ENCODE measurements at regions not wholly inside any gene's neighbourhood (a gene's known extent, or its start where the extent isn't known, plus 50 kb on each side); places are given as distances from the start of the nearest gene placed in this dataset.

DNA sequence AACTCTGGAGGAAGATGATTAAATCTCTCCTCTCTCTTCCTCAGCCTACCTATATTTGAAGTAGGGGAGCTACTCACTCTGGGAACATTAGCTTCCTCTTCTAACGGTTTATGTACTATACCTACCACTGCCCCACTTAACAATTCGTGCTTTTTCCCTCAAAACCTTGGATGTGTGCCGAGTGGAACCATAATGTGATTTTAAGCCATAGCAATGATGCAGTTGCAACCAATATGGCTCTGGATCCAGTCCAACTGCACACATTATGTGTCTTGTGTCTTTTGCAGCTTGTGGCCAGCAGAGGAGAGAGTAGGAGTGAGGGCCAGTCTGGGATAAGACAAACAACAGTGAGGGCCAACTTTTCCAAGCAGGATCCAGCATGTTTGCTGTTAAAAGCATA lies 170.7 kb downstream of the GATA3 start:
- no peak overlapping the region for H3K4me3 ChIP-seq
- ChIA-PET POLR2A (ENCODE audit: unreplicated experiment) (interaction anchor here (0.5 kb wide), 1 partner anchor 171 kb away, joined by 3 read pairs; the partner anchor contains the start of gene GATA3), CTCF (no interaction called here)
- no peaks in the 10 kb centered on the region for H3K9me3 ChIP-seq (ENCODE audit: insufficient read depth, low read depth)
- no peaks in the 10 kb centered on the region for H3K9me2 ChIP-seq (ENCODE audit: insufficient read depth)
- no peaks in the 10 kb centered on the region for H3K79me2 ChIP-seq (ENCODE audit: low read depth)
- DNase-seq = no peak
- intact Hi-C loops (cut with micrococcal nuclease; ENCODE audit: unreplicated experiment) = no loop called here
- H3K4me1 ChIP-seq (replicated peaks; ENCODE audit: insufficient read depth) = no peaks in the 10 kb centered on the region
- H3F3A ChIP-seq (ENCODE audit: insufficient read depth, low read depth) = no peaks in the 10 kb centered on the region
- H3K27ac ChIP-seq = no peak overlapping the region
- no peaks in the 10 kb centered on the region for H4K20me1 ChIP-seq (ENCODE audit: insufficient read depth)
- H3K4me2 ChIP-seq = no peak overlapping the region
- no peak overlapping the region for H2AFZ ChIP-seq
- no peak for TF ChIP-seq EZH2 (IDR thresholded peaks at IDR 0.05; ENCODE audit: low read depth)
- TF ChIP-seq, protein P1, sequence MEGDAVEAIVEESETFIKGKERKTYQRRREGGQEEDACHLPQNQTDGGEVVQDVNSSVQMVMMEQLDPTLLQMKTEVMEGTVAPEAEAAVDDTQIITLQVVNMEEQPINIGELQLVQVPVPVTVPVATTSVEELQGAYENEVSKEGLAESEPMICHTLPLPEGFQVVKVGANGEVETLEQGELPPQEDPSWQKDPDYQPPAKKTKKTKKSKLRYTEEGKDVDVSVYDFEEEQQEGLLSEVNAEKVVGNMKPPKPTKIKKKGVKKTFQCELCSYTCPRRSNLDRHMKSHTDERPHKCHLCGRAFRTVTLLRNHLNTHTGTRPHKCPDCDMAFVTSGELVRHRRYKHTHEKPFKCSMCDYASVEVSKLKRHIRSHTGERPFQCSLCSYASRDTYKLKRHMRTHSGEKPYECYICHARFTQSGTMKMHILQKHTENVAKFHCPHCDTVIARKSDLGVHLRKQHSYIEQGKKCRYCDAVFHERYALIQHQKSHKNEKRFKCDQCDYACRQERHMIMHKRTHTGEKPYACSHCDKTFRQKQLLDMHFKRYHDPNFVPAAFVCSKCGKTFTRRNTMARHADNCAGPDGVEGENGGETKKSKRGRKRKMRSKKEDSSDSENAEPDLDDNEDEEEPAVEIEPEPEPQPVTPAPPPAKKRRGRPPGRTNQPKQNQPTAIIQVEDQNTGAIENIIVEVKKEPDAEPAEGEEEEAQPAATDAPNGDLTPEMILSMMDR (conservative IDR thresholded peaks at IDR 0.05) = no peak
- H3K27me3 ChIP-seq (ENCODE audit: insufficient read depth, low read depth) = no peaks in the 10 kb centered on the region
- no TSS peak for BruUV-seq (replicated peaks)
- H3K36me3 ChIP-seq (ENCODE audit: low read depth) = no peaks in the 10 kb centered on the region

DNA sequence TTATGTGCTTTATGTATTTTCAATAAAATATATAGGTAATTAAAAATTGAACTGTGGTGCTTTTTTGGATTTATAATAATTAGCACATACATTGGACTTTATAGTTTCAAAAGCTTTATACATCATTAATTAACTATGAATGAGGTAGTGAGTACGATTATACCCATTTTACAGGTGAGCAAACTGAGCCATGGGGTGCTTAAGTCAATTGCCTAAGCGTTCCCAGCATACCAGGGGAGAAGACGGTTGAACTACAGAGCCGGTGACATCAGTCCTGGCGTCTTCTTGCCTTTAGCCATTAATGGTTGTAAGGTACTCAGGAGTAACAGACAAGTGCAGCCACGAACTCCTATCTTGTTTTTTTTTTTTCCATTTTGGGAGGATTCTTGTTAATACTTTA lies 172.8 kb downstream of the GATA3 start:
- no peak for DNase-seq
- no peaks in the 10 kb centered on the region for H3K27me3 ChIP-seq (ENCODE audit: insufficient read depth, low read depth)
- intact Hi-C loops (cut with micrococcal nuclease; ENCODE audit: unreplicated experiment) = no loop called here
- H3K4me1 ChIP-seq (replicated peaks; ENCODE audit: insufficient read depth) = no peaks in the 10 kb centered on the region
- no peak overlapping the region for H3K27ac ChIP-seq
- CTCF ChIA-PET = no interaction called here
- BruUV-seq (replicated peaks) = no TSS peak
- H2AFZ ChIP-seq = no peak overlapping the region
- H3K9me3 ChIP-seq (ENCODE audit: insufficient read depth, low read depth) = no peaks in the 10 kb centered on the region
- no peaks in the 10 kb centered on the region for H3K79me2 ChIP-seq (ENCODE audit: low read depth)
- POLR2A ChIA-PET (ENCODE audit: unreplicated experiment) = interaction anchor here (0.6 kb wide), 1 partner anchor 419 kb away, joined by 3 read pairs; no protein-coding TSS in a partner anchor
- H3K4me3 ChIP-seq = no peak overlapping the region
- H4K20me1 ChIP-seq (ENCODE audit: insufficient read depth) = no peaks in the 10 kb centered on the region
- H3F3A ChIP-seq (ENCODE audit: insufficient read depth, low read depth) = no peaks in the 10 kb centered on the region
- no peak for TF ChIP-seq EZH2 (IDR thresholded peaks at IDR 0.05; ENCODE audit: low read depth)
- TF ChIP-seq, protein P1 (conservative IDR thresholded peaks at IDR 0.05) = no peak
- no peaks in the 10 kb centered on the region for H3K9me2 ChIP-seq (ENCODE audit: insufficient read depth)
- H3K4me2 ChIP-seq = no peak overlapping the region
- no peaks in the 10 kb centered on the region for H3K36me3 ChIP-seq (ENCODE audit: low read depth)

DNA sequence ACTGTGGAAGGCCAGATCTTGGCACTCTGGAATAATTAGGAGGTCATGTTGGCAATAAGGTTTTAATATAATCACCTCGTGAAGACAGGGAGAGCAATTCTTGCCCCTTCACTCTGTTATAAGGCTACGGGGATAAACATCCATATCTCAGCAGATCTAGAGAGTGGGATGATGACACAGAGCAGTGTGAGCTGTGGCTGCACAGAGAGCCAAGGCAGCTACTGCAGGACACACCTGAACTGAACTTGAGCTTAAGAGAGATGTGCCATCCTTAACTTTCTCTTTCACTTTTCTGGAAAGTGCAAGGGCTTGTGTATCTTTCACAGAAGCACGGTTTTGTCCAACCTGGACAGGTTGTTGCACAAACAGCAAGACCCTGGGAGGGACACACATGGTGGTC lies 174.7 kb downstream of the GATA3 start:
- no peaks in the 10 kb centered on the region for H3K79me2 ChIP-seq (ENCODE audit: low read depth)
- CTCF ChIA-PET = no interaction called here
- no peaks in the 10 kb centered on the region for H3K27me3 ChIP-seq (ENCODE audit: insufficient read depth, low read depth)
- BruUV-seq (replicated peaks) = no TSS peak
- POLR2A ChIA-PET (ENCODE audit: unreplicated experiment) = no interaction called here
- H3K9me3 ChIP-seq (ENCODE audit: insufficient read depth, low read depth) = no peaks in the 10 kb centered on the region
- H3K4me3 ChIP-seq = no peak overlapping the region
- no peaks in the 10 kb centered on the region for H4K20me1 ChIP-seq (ENCODE audit: insufficient read depth)
- H3F3A ChIP-seq (ENCODE audit: insufficient read depth, low read depth) = no peaks in the 10 kb centered on the region
- TF ChIP-seq EZH2 (IDR thresholded peaks at IDR 0.05; ENCODE audit: low read depth) = no peak
- TF ChIP-seq, protein P1 (conservative IDR thresholded peaks at IDR 0.05) = no peak
- no peaks in the 10 kb centered on the region for H3K36me3 ChIP-seq (ENCODE audit: low read depth)
- H3K4me2 ChIP-seq = no peak overlapping the region
- H3K27ac ChIP-seq = no peak overlapping the region
- no peaks in the 10 kb centered on the region for H3K9me2 ChIP-seq (ENCODE audit: insufficient read depth)
- no peaks in the 10 kb centered on the region for H3K4me1 ChIP-seq (replicated peaks; ENCODE audit: insufficient read depth)
- DNase-seq = no peak
- H2AFZ ChIP-seq = no peak overlapping the region
- intact Hi-C loops (cut with micrococcal nuclease; ENCODE audit: unreplicated experiment) = no loop called here
